RCC 7860 (cell line): ENCODE measurements at regions not wholly inside any gene's neighbourhood (a gene's known extent, or its start where the extent isn't known, plus 50 kb on each side); places are given as distances from the start of the nearest gene placed in this dataset.

ENCODE experiments used
- DNase-seq: peaks from one replicate; pipeline ENCODE4 v3.0.0-alpha.2; 2015; ENCODE audit warnings: low spot score
- FAIRE-seq: peaks from 2 replicates; lab custom pipeline; 2012; peaks lifted over from hg19 to GRCh38; lab: Jason Lieb, UNC

- FAIRE-seq (no peak), DNase-seq (no peak)
These were observed 100.5 kb downstream of the AASDH start for GRCh38 chr4:56286763-56287162.

DNA sequence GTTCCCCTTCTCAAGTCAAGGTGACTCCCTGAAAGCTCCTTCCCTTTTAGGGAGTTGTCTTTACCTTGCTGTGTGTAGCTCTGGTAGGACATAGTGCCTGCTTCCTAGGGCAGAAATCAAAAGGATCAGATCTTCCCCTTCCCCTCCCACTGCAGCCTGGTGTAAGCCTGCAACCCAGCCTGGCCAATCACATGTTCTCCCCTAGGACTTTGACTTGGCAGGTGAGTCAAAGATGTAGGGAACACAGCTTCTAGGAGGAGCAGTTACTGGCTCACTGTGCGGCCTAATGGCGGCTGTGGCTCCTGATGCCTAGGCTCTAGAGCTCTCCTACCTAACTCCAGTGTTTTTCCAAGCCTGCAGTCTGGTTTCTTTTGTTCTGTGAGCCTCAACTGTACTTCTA lies 103.9 kb downstream of the AASDH start:
- DNase-seq = no peak
- no peak for FAIRE-seq

- no peak for DNase-seq
- FAIRE-seq = no peak
These were observed 105.3 kb downstream of the AASDH start for GRCh38 chr4:56282004-56282403.

GRCh38 chr4:56276547-56276946 lies 110.7 kb downstream of the AASDH start:
- DNase-seq = no peak
- no peak for FAIRE-seq

DNA sequence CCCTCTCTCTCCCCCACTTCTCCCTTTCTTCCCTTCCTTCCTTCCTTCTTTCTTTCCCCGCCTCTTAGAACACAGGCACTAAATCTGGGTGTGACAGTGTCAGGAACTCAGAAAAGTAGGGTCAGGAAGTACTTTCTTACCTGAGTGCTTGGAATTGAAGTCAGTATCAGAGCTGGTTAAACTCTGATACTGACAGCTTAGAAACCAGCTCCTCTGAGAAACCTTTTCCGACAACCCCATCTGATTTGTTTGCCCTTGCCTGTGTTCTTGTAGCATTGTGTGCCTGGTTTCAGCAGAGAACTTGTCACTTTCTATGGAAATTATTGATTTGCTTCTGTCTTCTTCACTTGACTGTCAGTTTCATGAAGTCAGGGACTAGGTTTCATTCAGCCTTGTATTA lies 113.9 kb downstream of the AASDH start:
- FAIRE-seq (no peak), DNase-seq (no peak)

- no peak for DNase-seq
These were observed 114.4 kb downstream of the AASDH start for GRCh38 chr4:56272927-56273326.

DNA sequence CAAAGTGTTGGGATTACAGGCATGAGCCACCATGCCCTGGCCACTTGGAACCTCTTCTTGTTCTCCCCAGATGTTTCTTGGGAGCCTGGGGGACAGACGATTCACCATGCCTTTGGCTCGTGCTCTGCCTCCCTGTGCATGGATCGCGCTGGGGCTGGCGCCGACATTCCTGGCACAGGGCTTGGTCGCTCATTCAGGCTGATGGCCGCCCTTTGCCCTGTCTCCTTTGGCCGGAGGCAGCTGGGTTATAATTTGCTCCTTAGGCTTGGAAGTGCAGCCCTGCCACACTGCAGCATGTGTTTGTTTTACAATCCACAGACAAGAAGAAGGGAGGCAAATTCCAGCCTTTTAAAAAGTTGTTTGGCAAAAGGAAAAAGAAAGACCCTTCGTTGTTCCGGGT lies 115.3 kb downstream of the AASDH start:
- DNase-seq = no peak
- no peak for FAIRE-seq

More at GRCh38 chr4:56272927-56273326, 114.4 kb downstream of the AASDH start:
- FAIRE-seq = no peak

GRCh38 chr4:56271131-56271530 lies 116.2 kb downstream of the AASDH start:
- DNase-seq = no peak
- FAIRE-seq = no peak

DNA sequence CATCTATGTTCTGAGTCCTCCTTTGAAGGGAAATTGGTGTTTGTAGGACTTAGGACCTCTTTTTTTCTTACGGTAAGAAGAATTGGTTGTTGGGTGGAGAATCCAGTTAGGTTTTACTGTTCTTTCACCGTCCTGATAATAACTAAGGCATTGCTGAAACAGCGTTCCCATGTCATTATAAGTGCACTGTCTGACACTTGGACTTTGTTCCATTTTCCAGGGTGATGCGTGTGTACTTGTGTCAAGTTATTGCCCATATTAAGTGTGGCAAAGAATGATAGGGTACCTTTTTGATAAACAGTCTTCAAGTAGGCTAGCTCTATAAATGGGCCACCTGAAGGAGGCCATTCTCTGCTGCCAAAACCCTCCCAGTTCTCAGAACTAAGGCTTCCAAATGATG lies 119.7 kb downstream of the AASDH start:
- DNase-seq (no peak), FAIRE-seq (no peak)

DNA sequence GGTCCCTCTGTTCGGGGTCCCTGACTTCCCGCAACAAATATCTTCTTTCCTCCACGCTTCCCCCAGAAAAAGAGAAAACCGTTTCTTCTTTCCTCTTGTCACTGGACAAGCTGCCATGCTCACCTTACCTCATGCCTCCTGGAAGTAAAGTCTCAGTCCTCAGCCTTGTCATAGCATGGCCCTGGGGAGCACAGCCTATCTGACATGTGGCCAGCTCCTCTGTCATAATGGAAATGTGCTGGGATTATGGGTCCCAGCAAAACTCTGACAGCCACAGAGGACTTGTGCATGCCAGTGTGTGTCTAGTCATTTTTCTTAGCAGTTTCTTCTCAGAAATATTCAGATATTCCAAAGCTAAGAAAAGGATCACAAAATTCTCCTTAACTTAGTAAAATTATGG lies 122.4 kb downstream of the AASDH start:
- FAIRE-seq = no peak
- no peak for DNase-seq

DNA sequence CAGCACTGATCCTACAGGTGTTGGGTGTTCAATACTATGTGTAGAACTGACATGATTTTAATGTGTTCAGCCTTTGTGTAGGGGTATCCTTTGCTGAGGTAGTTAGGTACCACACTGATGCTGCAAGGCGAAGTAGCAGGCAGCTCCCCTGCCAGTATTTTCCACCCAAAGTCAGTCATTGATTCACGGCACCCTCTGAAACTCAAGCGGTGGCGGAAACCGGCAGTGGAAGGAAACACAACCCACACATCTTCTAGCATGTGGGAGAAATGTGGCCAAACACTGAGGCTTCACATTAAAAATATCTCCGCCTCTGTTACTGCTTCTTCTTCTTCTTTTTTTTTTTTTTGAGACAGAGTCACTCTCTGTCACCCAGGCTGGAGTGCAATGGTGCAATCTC lies 126.3 kb downstream of the AASDH start:
- DNase-seq (no peak), FAIRE-seq (no peak)

GRCh38 chr4:56260320-56260719 lies 127.0 kb downstream of the AASDH start:
- DNase-seq (no peak), FAIRE-seq (no peak)

- no peak for FAIRE-seq
These were observed 127.6 kb downstream of the AASDH start for GRCh38 chr4:56259655-56260054.

GRCh38 chr4:56255820-56256219 lies 131.5 kb downstream of the AASDH start:
- DNase-seq = no peak
- no peak for FAIRE-seq

More at GRCh38 chr4:56259655-56260054, 127.6 kb downstream of the AASDH start:
- DNase-seq = no peak

DNA sequence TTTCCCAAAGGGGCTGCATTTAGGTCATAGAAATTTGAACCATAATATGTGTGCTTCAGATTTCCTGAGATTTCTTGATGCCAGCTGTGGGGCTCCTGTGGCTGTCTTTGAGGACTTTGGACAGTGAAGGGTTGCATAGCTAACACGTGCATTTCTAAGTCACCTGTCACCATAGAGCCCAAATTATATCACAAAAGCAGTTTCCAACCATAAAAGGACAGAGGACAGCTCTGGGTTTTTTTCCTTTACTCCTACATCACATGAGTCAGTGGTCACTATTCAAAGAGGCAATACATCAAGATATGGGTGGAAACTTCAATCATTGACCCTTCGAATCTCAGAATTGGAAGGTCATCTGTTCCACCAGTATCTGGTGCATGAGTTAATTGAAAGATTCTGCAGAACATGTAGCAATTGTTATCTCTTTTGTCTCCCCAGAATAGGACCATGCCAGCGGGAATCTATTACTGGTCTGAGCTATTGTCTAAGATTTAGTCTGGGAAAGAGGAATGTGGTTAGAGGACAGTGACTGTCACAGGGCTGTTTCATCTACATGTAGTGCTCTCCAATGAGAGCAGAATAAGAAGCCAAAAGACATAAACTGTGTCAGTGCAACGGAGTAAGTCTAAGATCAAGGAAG lies 133.5 kb downstream of the AASDH start:
- no peak for DNase-seq
- FAIRE-seq = no peak

DNA sequence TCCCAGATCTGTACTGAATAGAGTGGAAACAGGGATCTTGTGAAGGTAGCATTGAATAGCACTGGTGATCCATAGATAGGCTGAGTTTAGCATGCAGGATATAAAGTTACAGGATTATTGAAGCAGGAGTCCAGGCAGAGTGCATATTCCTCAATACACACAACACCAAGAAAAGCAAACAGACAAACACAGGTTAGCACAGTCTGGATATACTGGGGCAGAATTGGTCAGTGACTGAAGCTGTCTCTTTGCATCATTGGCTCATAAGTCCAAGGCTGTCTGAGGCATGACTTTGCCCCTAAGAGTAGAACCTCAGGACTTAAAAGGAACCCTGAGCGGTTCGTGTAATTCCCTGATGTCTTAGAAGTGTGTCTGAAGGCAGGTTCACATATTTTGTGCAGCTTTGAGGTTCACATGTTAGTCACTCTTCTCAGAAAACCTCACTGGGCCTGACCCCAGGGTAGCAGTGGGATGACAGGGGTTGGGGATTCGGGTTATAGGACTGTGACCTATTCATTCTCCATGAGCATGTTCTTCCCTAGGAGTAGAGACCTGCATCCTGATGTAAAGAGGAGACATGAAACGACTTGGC lies 134.6 kb downstream of the AASDH start:
- DNase-seq (no peak), FAIRE-seq (no peak)

DNA sequence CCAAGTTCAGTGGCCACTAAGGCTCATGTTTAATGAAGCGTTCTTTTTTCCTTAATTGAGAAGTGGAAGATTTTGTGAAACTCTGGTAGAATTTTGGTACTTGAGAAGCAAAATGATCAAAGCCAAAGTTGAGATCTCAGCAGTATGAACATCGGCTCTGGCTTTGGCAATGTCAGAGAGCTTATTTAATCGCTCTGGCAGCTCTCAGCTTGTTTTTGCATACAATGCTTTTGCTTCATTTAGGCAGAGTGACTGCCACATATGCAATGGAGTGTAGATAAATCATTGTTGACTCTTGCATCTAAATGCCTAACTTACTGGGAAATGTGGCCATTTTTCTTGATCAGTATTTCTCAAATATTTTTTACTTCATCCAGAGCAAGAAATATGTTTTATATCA lies 135.7 kb downstream of the AASDH start:
- no peak for DNase-seq
- FAIRE-seq = no peak

DNA sequence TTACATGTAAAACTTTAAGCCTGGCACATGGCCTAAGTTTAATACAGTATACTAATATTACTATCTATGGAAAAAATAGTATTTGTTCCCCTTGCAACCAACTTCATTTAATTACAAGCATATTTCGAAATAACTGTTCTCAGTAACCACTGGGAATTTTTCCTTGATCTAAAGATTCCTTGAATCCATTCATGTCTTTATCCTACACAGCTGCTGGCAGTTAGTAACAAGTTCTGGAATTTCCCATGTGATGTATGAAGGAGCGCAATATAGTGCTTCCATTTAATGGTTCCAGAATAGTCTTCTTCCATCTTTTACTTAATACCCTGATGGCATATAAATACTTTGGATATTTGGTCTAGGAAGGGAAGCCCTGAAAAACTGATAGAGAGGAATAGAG lies 136.5 kb downstream of the AASDH start:
- no peak for DNase-seq
- no peak for FAIRE-seq

DNA sequence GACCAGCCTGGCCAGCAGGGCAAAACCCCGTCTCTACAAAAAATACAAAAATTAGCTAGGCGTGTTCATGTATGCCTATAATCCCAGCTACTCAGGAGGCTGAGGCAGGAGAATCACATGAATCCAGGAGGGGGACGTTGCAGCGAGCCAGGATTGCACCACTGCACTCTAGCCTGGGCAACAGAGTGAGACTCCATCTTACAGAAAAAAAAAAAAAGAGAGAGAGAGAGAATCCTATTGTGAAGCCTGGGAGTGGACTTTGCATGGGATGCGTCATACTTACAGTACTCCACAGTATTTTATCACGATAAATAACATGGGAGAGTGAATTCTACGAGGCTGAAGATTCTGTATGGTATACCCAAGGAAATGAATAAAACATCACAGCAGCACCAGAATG lies 139.6 kb downstream of the AASDH start:
- DNase-seq (no peak), FAIRE-seq (no peak)

- FAIRE-seq (no peak), DNase-seq (no peak)
These were observed 141.1 kb downstream of the AASDH start for GRCh38 chr4:56246233-56246610.

DNA sequence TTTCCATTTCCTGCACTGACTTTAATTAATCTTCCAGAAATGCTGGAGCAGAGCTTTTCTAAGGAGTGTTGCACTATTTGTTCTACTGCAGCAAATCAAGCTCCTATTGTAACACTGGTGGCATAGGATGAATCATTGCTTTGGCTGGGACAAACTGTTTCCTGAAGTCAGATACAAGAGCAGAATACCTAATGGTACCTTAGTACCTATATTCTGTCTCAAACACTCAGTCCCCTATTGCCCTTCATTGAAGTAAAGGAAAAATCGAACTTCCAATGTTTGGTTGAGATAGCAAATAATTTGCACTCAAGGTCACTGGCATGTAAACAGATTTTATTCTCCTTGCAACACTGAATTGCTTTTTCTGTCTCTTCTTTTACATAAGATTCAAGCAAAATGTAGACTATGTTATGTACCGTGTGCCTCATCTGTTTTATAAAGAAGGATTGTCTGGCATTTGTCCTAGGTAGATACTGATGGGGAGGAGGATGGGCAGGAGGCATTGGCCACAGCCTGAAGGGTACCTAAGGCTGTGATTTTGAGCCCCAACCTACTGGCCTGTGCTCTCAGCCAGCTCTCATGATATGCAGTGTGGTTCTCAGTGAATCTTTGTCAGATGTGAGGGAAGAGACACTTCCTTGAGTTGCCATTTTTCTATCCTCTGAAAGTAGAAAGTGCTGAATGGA lies 141.6 kb downstream of the AASDH start:
- FAIRE-seq = no peak
- DNase-seq = no peak

DNA sequence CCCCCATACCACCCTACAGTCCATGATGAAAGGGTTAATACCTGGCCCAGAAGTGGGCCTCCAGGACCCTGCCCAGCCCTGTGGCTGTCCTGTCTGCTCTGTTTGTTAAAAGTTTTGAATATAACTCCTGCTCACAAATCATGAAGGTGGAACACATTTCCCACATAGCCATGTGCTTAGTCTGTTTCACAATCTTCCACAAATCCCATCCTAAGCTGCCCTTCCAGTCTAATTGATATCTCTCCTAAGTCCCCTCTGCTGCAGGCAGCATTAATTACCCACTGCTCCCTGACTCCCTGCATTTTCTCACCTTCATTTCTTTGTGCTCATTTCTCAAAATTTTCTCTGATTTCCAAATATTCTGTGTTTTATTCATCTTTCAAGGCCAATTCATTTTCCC lies 142.6 kb downstream of the AASDH start:
- FAIRE-seq = no peak

More for the DNA sequence above, 142.6 kb downstream of the AASDH start:
- no peak for DNase-seq
